ENCODE measurements at regions not wholly inside any gene's neighbourhood (a gene's known extent, or its start where the extent isn't known, plus 50 kb on each side); places are given as distances from the start of the nearest gene placed in this dataset.

GRCh38 chr12:127231371-127231770 is 1035.6 kb upstream of the TMEM132C start:
- H3K27ac ChIP-seq (replicated peaks; ENCODE audit: low read length) = no peak overlapping the region
- no CpG with 5 or more reads among the region's 7 CpGs for WGBS, 2 donors (ENCODE audit: extremely low coverage in 2 of 2, insufficient read length in 2 of 2, insufficient replicate concordance in 1 of 2)

GRCh38 chr12:127233016-127233415 is 1034.0 kb upstream of the TMEM132C start:
- Histone ChIP-seq H3K14ac (ENCODE audit: low read length) (no peak overlapping the region), H2BK5ac (ENCODE audit: low read length) (no peak overlapping the region), H2BK15ac (ENCODE audit: low read length) (no peak overlapping the region), H2AFZ (ENCODE audit: low read length) (no peak overlapping the region), H2AK5ac (ENCODE audit: low read depth, low read length) (no peak overlapping the region), H3K27ac (replicated peaks; ENCODE audit: low read length) (no peak overlapping the region), H3K4me3 (ENCODE audit: low read length in 2 of 2) (no peak overlapping the region), H2BK120ac (ENCODE audit: low read depth, low read length) (no peak overlapping the region), H3K4ac (ENCODE audit: low read length) (no peak overlapping the region), H4K8ac (ENCODE audit: low read depth, low read length) (no peak overlapping the region), H3K4me1 (ENCODE audit: control insufficient read depth in 2 of 2, insufficient read depth in 1 of 2, low read depth in 1 of 2, low read length in 2 of 2) (no peaks in the 10 kb centered on the region), H3K27me3 (ENCODE audit: control insufficient read depth in 3 of 3, insufficient read depth in 3 of 3, low read depth in 1 of 3, low read length in 3 of 3) (peaks cover 0 to 2% (median 0%) of the 10 kb centered on the region in 3 experiments), H3K9ac (ENCODE audit: low read depth, low read length, poor library complexity) (no peak overlapping the region), H3K79me1 (ENCODE audit: low read depth, low read length) (no peaks in the 10 kb centered on the region), H3K23ac (ENCODE audit: low read depth, low read length, poor library complexity) (no peak overlapping the region), H3K18ac (ENCODE audit: low read length) (no peak overlapping the region), H2BK12ac (ENCODE audit: low read length) (no peak overlapping the region), H3K4me2 (ENCODE audit: insufficient read depth, low read length, poor library complexity, severe bottlenecking) (no peak overlapping the region), H4K91ac (ENCODE audit: low read depth, low read length, poor library complexity) (no peak overlapping the region), H3K9me3 (replicated peaks in 1 of 2; ENCODE audit: control insufficient read depth in 2 of 2, insufficient read depth in 1 of 2, low read depth in 1 of 2, low read length in 2 of 2) (peaks cover 0 to 10% of the 10 kb centered on the region in 2 donors), H3K36me3 (replicated peaks in 1 of 2; ENCODE audit: control insufficient read depth in 2 of 2, insufficient read depth in 2 of 2, low read length in 2 of 2) (no peaks in the 10 kb centered on the region)
- DNase-seq (ENCODE audit: low spot score) = no peak
- no CpG with 5 or more reads among the region's 2 CpGs for WGBS, 2 donors (ENCODE audit: extremely low coverage in 2 of 2, insufficient read length in 2 of 2, insufficient replicate concordance in 1 of 2)

More at GRCh38 chr12:127231371-127231770, 1035.6 kb upstream of the TMEM132C start:
- H3K23ac ChIP-seq (ENCODE audit: low read depth, low read length, poor library complexity) = no peak overlapping the region
- no peak overlapping the region for H4K91ac ChIP-seq (ENCODE audit: low read depth, low read length, poor library complexity)
- H4K8ac ChIP-seq (ENCODE audit: low read depth, low read length) = no peak overlapping the region
- H3K27me3 ChIP-seq (ENCODE audit: control insufficient read depth in 3 of 3, insufficient read depth in 3 of 3, low read depth in 1 of 3, low read length in 3 of 3) = peaks cover 0 to under 1% (median 0%) of the 10 kb centered on the region in 3 experiments
- H3K4me1 ChIP-seq (ENCODE audit: control insufficient read depth in 2 of 2, insufficient read depth in 1 of 2, low read depth in 1 of 2, low read length in 2 of 2) = no peaks in the 10 kb centered on the region
- no peak overlapping the region for H2BK120ac ChIP-seq (ENCODE audit: low read depth, low read length)
- no peak overlapping the region for H2BK12ac ChIP-seq (ENCODE audit: low read length)
- no peak overlapping the region for H3K4me2 ChIP-seq (ENCODE audit: insufficient read depth, low read length, poor library complexity, severe bottlenecking)
- no peaks in the 10 kb centered on the region for H3K36me3 ChIP-seq (replicated peaks in 1 of 2; ENCODE audit: control insufficient read depth in 2 of 2, insufficient read depth in 2 of 2, low read length in 2 of 2)
- no peak overlapping the region for H2AFZ ChIP-seq (ENCODE audit: low read length)
- H3K9ac ChIP-seq (ENCODE audit: low read depth, low read length, poor library complexity) = no peak overlapping the region
- H3K4ac ChIP-seq (ENCODE audit: low read length) = no peak overlapping the region
- H3K9me3 ChIP-seq (replicated peaks in 1 of 2; ENCODE audit: control insufficient read depth in 2 of 2, insufficient read depth in 1 of 2, low read depth in 1 of 2, low read length in 2 of 2) = peaks cover 0 to 7% of the 10 kb centered on the region in 2 donors
- H2AK5ac ChIP-seq (ENCODE audit: low read depth, low read length) = no peak overlapping the region
- H2BK15ac ChIP-seq (ENCODE audit: low read length) = no peak overlapping the region
- H3K79me1 ChIP-seq (ENCODE audit: low read depth, low read length) = no peaks in the 10 kb centered on the region
- H2BK5ac ChIP-seq (ENCODE audit: low read length) = no peak overlapping the region
- no peak overlapping the region for H3K18ac ChIP-seq (ENCODE audit: low read length)
- no peak overlapping the region for H3K4me3 ChIP-seq (ENCODE audit: low read length in 2 of 2)
- DNase-seq (ENCODE audit: low spot score) = no peak
- H3K14ac ChIP-seq (ENCODE audit: low read length) = no peak overlapping the region

DNA sequence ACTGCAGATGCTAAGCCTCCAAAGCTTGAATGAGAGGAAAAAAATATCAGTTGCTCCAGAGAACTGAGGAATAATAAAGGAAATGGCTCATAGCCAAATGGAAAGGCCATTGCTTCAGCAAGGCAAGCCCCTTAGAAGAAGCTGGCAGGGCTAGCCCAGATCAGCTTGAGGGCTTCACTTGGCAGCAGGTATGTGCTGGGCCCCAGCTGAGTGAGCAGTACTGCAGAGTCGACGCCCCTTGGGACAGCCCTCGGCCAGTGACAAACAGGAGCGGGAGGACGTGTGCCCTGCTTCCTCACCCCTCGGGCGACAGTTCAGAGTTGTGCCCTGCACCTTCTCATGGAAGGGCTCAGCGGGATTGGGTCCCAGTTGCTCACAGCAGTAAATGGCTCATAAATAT is 1031.2 kb upstream of the TMEM132C start:
- no peaks in the 10 kb centered on the region for H3K36me3 ChIP-seq (replicated peaks in 1 of 2; ENCODE audit: control insufficient read depth in 2 of 2, insufficient read depth in 2 of 2, low read length in 2 of 2)
- H3K9ac ChIP-seq (ENCODE audit: low read depth, low read length, poor library complexity) = no peak overlapping the region

DNA sequence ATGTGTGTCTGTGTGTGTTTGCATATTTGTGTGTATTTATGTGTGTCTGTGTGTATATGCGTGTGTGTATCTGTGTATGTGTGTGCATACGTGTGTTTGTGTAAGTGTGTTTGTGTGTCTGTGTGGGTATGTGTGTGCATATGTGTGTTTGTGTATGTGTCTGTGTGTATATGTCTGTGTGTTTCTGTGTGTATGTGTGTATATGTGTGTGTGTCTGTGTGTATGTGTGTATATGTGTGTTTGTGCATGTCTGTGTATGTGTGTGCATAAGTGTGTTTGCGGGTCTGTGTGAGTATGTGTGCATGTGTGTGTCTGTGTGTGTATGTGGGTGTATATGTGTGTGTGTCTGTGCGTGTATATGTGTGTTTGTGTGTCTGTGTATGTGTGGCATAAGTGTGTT is 1030.5 kb upstream of the TMEM132C start:
- H3K79me1 ChIP-seq (ENCODE audit: low read depth, low read length) = no peaks in the 10 kb centered on the region
- H3K4me3 ChIP-seq (ENCODE audit: low read length in 2 of 2) = no peak overlapping the region
- H3K4ac ChIP-seq (ENCODE audit: low read length) = no peak overlapping the region
- DNase-seq (ENCODE audit: low spot score) = no peak
- peak overlapping the region; percentile 68 for H3K9ac ChIP-seq (ENCODE audit: low read depth, low read length, poor library complexity)
- no peak overlapping the region for H2BK5ac ChIP-seq (ENCODE audit: low read length)
- H3K23ac ChIP-seq (ENCODE audit: low read depth, low read length, poor library complexity) = no peak overlapping the region
- H2BK15ac ChIP-seq (ENCODE audit: low read length) = no peak overlapping the region
- H3K36me3 ChIP-seq (replicated peaks in 1 of 2; ENCODE audit: control insufficient read depth in 2 of 2, insufficient read depth in 2 of 2, low read length in 2 of 2) = no peaks in the 10 kb centered on the region
- no peak overlapping the region for H2BK12ac ChIP-seq (ENCODE audit: low read length)
- H3K27ac ChIP-seq (replicated peaks; ENCODE audit: low read length) = no peak overlapping the region
- H3K27me3 ChIP-seq (ENCODE audit: control insufficient read depth in 3 of 3, insufficient read depth in 3 of 3, low read depth in 1 of 3, low read length in 3 of 3) = peaks cover 0 to 2% (median 0%) of the 10 kb centered on the region in 3 experiments
- H3K9me3 ChIP-seq (replicated peaks in 1 of 2; ENCODE audit: control insufficient read depth in 2 of 2, insufficient read depth in 1 of 2, low read depth in 1 of 2, low read length in 2 of 2) = peaks cover 0 to 10% of the 10 kb centered on the region in 2 donors
- no peak overlapping the region for H3K4me2 ChIP-seq (ENCODE audit: insufficient read depth, low read length, poor library complexity, severe bottlenecking)
- H3K14ac ChIP-seq (ENCODE audit: low read length) = no peak overlapping the region
- no peak overlapping the region for H2AK5ac ChIP-seq (ENCODE audit: low read depth, low read length)
- no peak overlapping the region for H4K8ac ChIP-seq (ENCODE audit: low read depth, low read length)
- no peak overlapping the region for H4K91ac ChIP-seq (ENCODE audit: low read depth, low read length, poor library complexity)
- no peak overlapping the region for H2AFZ ChIP-seq (ENCODE audit: low read length)
- H2BK120ac ChIP-seq (ENCODE audit: low read depth, low read length) = no peak overlapping the region
- H3K4me1 ChIP-seq (ENCODE audit: control insufficient read depth in 2 of 2, insufficient read depth in 1 of 2, low read depth in 1 of 2, low read length in 2 of 2) = no peaks in the 10 kb centered on the region
- H3K18ac ChIP-seq (ENCODE audit: low read length) = no peak overlapping the region
- no CpG with 5 or more reads among the region's 4 CpGs for WGBS, 2 donors (ENCODE audit: extremely low coverage in 2 of 2, insufficient read length in 2 of 2, insufficient replicate concordance in 1 of 2)

More for the DNA sequence above, 1031.2 kb upstream of the TMEM132C start:
- H3K27me3 ChIP-seq (ENCODE audit: control insufficient read depth in 3 of 3, insufficient read depth in 3 of 3, low read depth in 1 of 3, low read length in 3 of 3) = peaks cover 0 to 2% (median 0%) of the 10 kb centered on the region in 3 experiments
- H3K4me2 ChIP-seq (ENCODE audit: insufficient read depth, low read length, poor library complexity, severe bottlenecking) = no peak overlapping the region
- no peak overlapping the region for H2BK15ac ChIP-seq (ENCODE audit: low read length)
- no peak overlapping the region for H3K18ac ChIP-seq (ENCODE audit: low read length)
- H3K4me1 ChIP-seq (ENCODE audit: control insufficient read depth in 2 of 2, insufficient read depth in 1 of 2, low read depth in 1 of 2, low read length in 2 of 2) = no peaks in the 10 kb centered on the region
- no peak overlapping the region for H3K14ac ChIP-seq (ENCODE audit: low read length)
- H3K4me3 ChIP-seq (ENCODE audit: low read length in 2 of 2) = no peak overlapping the region
- H2BK120ac ChIP-seq (ENCODE audit: low read depth, low read length) = no peak overlapping the region
- no peak overlapping the region for H2AFZ ChIP-seq (ENCODE audit: low read length)
- H3K79me1 ChIP-seq (ENCODE audit: low read depth, low read length) = no peaks in the 10 kb centered on the region
- no peak overlapping the region for H2BK5ac ChIP-seq (ENCODE audit: low read length)
- H3K27ac ChIP-seq (replicated peaks; ENCODE audit: low read length) = no peak overlapping the region
- no peak overlapping the region for H3K4ac ChIP-seq (ENCODE audit: low read length)
- H3K9me3 ChIP-seq (replicated peaks in 1 of 2; ENCODE audit: control insufficient read depth in 2 of 2, insufficient read depth in 1 of 2, low read depth in 1 of 2, low read length in 2 of 2) = peaks cover 0 to 10% of the 10 kb centered on the region in 2 donors
- no peak overlapping the region for H3K23ac ChIP-seq (ENCODE audit: low read depth, low read length, poor library complexity)
- H4K8ac ChIP-seq (ENCODE audit: low read depth, low read length) = no peak overlapping the region
- no peak for DNase-seq (ENCODE audit: low spot score)
- no peak overlapping the region for H2BK12ac ChIP-seq (ENCODE audit: low read length)
- no CpG with 5 or more reads among the region's 8 CpGs for WGBS, 2 donors (ENCODE audit: extremely low coverage in 2 of 2, insufficient read length in 2 of 2, insufficient replicate concordance in 1 of 2)
- H4K91ac ChIP-seq (ENCODE audit: low read depth, low read length, poor library complexity) = no peak overlapping the region
- no peak overlapping the region for H2AK5ac ChIP-seq (ENCODE audit: low read depth, low read length)
